COLO829 (cell line): ENCODE measurements at regions not wholly inside any gene's neighbourhood (a gene's known extent, or its start where the extent isn't known, plus 50 kb on each side); places are given as distances from the start of the nearest gene placed in this dataset.

Experiments
- DNase-seq: peaks from one replicate; pipeline ENCODE4 v3.0.0; 2012; ENCODE audit warnings: low spot score

- DNase-seq = no peak
Observed at GRCh38 chr6:54717849-54718455, 128.6 kb upstream of the FAM83B start.

DNA sequence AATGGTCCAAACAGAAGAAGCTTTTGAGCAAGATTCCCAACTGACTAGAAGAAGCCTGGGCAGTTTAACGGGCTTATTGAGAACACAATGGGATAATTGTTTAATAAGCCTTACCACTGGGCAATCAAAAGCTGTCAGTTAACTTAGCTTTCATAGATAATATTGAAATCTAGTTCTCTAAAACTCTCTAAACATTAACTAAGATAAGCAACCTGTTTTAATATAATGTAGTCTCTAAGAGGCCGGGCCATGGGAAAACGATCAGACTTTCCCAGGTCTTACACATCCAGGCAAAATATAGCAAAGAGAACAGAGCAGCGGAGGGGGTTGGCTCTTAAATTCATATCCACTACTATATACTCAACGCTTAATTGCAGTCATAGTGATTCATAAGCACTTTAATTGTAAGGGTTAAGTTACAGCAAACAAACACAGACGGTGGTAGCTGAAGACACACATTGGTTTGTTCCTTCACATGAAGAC is 128.0 kb upstream of the FAM83B start:
- DNase-seq = peak; percentile 66

DNA sequence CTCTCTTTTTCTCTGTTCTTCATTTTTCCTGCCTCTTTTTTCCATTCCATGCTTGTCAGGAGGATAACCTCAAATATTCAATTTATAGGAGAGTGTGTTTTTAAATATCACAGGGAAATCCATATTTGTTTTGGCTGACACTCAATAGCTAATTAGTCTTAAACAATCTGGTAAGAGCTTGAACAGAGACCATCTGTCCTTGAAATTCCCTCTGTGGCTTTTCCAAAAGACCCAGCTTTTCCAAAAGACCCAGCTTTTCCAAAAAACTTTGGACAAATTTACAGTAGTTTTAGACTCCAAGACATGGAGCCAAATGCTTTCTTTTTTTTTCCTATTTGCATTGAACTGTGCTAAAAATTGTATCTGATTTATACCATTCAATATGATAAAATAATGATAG is 127.4 kb upstream of the FAM83B start:
- no peak for DNase-seq

DNA sequence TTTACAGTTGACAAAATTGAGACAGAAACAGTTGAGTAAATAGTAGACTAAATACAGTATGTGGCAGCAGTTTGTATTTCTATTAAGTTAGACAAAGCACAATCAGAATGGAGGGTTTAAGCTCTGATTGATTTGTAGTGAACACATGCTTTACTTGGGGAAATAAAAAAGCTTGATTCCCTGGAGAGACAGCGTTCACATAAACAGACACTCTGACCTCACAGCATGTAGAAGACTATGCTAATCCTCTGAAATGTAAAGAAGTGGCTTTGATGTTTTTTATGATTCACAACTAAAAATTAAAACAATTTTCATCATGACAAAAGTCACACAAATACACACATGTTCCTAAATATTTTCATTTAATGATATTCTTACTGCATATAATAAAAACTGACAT is 126.9 kb upstream of the FAM83B start:
- DNase-seq = no peak

- DNase-seq = no peak
Observed at GRCh38 chr6:54722328-54722727, 124.2 kb upstream of the FAM83B start.

- DNase-seq = no peak
Observed at GRCh38 chr6:54729716-54730115, 116.9 kb upstream of the FAM83B start.

DNA sequence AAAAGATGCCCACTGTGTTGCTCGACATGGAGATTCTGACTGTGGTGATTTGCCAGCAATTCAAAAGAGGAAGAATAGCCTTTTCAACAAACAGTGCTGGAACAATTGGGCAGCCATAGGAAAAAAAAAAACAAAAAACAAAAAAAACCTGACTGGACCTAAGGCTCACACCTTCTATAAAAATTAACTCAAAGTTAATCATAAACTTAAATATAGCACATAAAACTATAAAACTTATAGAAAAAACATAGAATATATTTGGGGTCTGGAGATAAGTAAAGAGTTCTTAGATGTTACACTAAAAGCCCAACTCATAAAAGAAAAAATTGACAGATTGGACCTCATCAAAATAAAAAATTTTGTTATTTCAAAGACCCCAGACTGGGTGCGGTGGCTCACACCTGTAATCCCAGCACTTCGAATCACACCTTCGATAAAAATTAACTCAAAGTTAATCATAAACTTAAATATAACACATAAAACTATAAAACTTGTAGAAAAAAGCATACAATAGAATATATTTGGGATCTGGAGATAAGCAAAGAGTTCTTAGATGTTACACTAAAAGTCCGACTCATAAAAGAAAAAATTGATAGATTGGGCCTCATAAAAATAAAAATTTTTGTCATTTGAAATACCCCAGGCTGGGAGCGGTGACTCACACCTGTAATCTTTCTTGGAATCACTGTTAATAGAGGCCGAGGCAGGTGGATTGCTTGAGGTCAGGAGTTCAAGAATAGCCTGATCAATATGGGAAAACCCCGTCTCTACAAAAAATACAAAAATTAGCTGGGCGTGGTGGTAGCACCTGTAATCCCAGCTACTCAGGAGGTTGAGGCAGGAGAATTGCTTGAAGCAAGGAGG is 115.6 kb upstream of the FAM83B start:
- DNase-seq = no peak

- DNase-seq = peak; percentile 11
Observed at GRCh38 chr6:54737247-54737646, 109.3 kb upstream of the FAM83B start.

DNA sequence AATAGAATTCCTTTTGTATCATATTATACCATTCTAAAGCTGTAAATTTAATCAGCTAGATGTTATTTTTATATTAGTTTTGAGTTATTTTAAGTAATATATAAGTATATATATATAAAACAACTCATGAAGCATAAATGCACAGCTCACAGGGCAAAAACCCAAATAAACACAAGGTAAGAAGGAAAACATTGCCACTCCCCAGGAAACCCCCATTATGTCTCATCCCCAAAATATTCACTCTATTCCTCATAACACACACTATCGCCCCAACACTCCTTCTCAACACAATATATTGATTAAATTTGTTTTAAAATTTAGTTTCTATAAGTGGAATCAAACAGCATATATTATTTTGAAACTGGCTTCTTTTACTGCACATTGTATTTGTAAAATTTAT is 98.6 kb upstream of the FAM83B start:
- no peak for DNase-seq

DNA sequence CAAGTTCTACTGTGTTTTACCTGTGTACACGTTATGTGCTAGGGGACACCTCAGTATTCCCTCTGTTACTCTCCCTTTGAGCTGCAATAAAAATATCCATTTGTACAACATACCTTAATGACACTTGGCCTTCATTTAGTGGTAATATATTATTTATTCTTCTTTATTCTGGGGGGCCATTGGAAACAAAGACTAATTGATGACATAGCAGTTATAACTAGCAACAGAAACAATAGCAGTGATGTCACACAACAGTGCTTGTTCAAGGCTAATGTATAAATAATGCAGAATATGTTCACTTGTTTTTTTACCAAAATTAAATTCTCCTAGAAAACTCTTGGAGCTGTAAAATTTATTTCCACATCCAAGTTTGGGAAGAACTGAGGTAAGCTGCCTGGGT is 92.2 kb upstream of the FAM83B start:
- no peak for DNase-seq

- DNase-seq = no peak
Observed at GRCh38 chr6:54758340-54758739, 88.2 kb upstream of the FAM83B start.

DNA sequence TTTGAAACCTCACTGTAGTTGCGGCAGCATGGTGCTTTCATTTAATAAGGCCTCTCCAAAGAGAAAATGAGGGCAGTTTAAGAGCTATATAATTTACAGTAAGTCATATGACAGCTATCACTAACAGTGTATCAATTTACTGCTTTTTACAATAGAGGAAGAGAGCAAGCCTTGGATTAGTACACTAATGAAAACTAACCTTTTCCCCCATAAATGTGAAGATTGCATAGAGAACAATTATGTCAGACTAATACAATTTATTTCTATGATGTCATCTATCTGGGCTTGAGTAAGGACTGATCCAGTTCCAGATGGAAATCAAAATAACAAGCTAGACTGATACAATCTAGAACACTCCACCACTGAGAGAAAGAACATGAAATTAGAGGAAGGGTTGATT is 78.1 kb upstream of the FAM83B start:
- DNase-seq = no peak

GRCh38 chr6:54770328-54770727 is 76.2 kb upstream of the FAM83B start:
- no peak for DNase-seq

GRCh38 chr6:54771968-54772367 is 74.6 kb upstream of the FAM83B start:
- DNase-seq = no peak

DNA sequence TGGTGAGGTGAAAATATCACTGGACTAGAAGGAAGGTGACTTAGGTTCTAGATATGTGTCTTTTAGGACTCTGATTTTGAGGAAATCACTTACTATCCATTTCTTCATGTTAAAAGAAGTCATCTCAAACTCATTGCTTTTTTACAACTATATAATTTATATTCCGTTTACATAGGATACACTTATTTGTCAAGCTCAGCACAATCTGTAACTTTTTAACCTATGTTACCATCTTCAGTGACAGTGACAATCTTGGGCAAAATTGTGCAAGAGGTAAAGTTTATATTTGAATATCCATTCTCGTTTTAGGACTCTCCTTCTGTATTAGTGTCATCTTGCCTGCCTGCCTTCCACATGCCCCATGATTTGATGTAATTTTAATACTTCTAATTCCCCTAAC is 74.0 kb upstream of the FAM83B start:
- no peak for DNase-seq

GRCh38 chr6:54775576-54775975 is 71.0 kb upstream of the FAM83B start:
- no peak for DNase-seq

GRCh38 chr6:54776891-54777290 is 69.7 kb upstream of the FAM83B start:
- no peak for DNase-seq

GRCh38 chr6:54778731-54779130 is 67.8 kb upstream of the FAM83B start:
- DNase-seq = no peak

DNA sequence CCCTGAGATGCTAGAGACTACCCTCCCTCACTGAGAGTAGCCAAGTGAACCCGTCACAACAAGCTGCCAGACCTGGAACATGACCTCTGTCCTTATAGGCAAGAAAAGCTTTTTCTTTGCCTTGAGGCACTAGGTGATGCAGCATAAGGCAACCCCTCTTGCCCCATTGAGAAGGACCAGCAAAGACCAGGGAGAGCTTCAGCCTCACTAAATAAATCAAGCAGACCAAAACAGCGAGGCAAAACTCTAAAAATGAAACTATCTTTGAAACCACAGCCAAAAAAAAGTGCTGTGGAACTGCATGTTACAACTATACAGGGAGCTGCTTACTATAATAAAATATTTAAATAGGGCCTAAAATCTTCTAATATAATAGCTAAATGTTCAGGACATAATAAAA is 62.6 kb upstream of the FAM83B start:
- DNase-seq = no peak

- DNase-seq = no peak
Observed at GRCh38 chr6:54786154-54786553, 60.4 kb upstream of the FAM83B start.

- DNase-seq = no peak
Observed at GRCh38 chr6:54787825-54788224, 58.7 kb upstream of the FAM83B start.
